ENCODE measurements at regions not wholly inside any gene's neighbourhood (a gene's known extent, or its start where the extent isn't known, plus 50 kb on each side); places are given as distances from the start of the nearest gene placed in this dataset.
"Not testable (repeated sequence)": the region's sequence is repeated elsewhere in the genome, so short reads cannot be mapped to it uniquely, and the experiment has no call there.

GRCh38 chr14:43587183-43587582, 919.9 kb downstream of the FSCB start:
- FAIRE-seq (no peak), DNase-seq (ENCODE audit: low read depth) (no peak)
- Histone ChIP-seq H3K36me3 (ENCODE audit: control insufficient read depth, insufficient read depth, low read length) (no peaks in the 10 kb centered on the region), H3K27me3 (ENCODE audit: control insufficient read depth, insufficient read depth, low read length) (no peaks in the 10 kb centered on the region), H3K4me3 (ENCODE audit: low read depth, low read length) (no peak overlapping the region)
- TF ChIP-seq CTCF (IDR thresholded peaks at IDR 0.05; ENCODE audit: insufficient read depth, low read length, severe bottlenecking), result no peak

GRCh38 chr14:43579671-43580070, 927.4 kb downstream of the FSCB start:
- H3K36me3 ChIP-seq (ENCODE audit: control insufficient read depth, insufficient read depth, low read length), result no peaks in the 10 kb centered on the region
- H3K4me3 ChIP-seq (ENCODE audit: low read depth, low read length), result no peak overlapping the region
- TF ChIP-seq CTCF (IDR thresholded peaks at IDR 0.05; ENCODE audit: insufficient read depth, low read length, severe bottlenecking), result no peak
- FAIRE-seq (no peak), DNase-seq (ENCODE audit: low read depth) (no peak)
- H3K27me3 ChIP-seq (ENCODE audit: control insufficient read depth, insufficient read depth, low read length), result no peaks in the 10 kb centered on the region

- TF ChIP-seq CTCF (IDR thresholded peaks at IDR 0.05; ENCODE audit: insufficient read depth, low read length, severe bottlenecking), result no peak
- Histone ChIP-seq H3K4me3 (ENCODE audit: low read depth, low read length) (no peak overlapping the region), H3K36me3 (ENCODE audit: control insufficient read depth, insufficient read depth, low read length) (no peaks in the 10 kb centered on the region), H3K27me3 (ENCODE audit: control insufficient read depth, insufficient read depth, low read length) (no peaks in the 10 kb centered on the region)
- DNase-seq (ENCODE audit: low read depth) (no peak), FAIRE-seq (no peak)
These were observed 939.1 kb downstream of the FSCB start for GRCh38 chr14:43568022-43568421.

- FAIRE-seq, result no peak
- Histone ChIP-seq H3K4me3 (ENCODE audit: low read depth, low read length) (no peak overlapping the region), H3K36me3 (ENCODE audit: control insufficient read depth, insufficient read depth, low read length) (no peaks in the 10 kb centered on the region), H3K27me3 (ENCODE audit: control insufficient read depth, insufficient read depth, low read length) (no peaks in the 10 kb centered on the region)
- DNase-seq (ENCODE audit: low read depth), result no peak
- TF ChIP-seq CTCF (IDR thresholded peaks at IDR 0.05; ENCODE audit: insufficient read depth, low read length, severe bottlenecking), result no peak
These were observed 958.7 kb downstream of the FSCB start for GRCh38 chr14:43548368-43548767.

GRCh38 chr14:43547596-43547995, 959.5 kb downstream of the FSCB start:
- not testable (repeated sequence) for FAIRE-seq; H3K36me3 ChIP-seq (ENCODE audit: control insufficient read depth, insufficient read depth, low read length); H3K27me3 ChIP-seq (ENCODE audit: control insufficient read depth, insufficient read depth, low read length); DNase-seq (ENCODE audit: low read depth); H3K4me3 ChIP-seq (ENCODE audit: low read depth, low read length)

- H3K36me3 ChIP-seq (ENCODE audit: control insufficient read depth, insufficient read depth, low read length), result no peaks in the 10 kb centered on the region
- TF ChIP-seq CTCF (IDR thresholded peaks at IDR 0.05; ENCODE audit: insufficient read depth, low read length, severe bottlenecking), result no peak
- H3K27me3 ChIP-seq (ENCODE audit: control insufficient read depth, insufficient read depth, low read length), result no peaks in the 10 kb centered on the region
- FAIRE-seq (no peak), DNase-seq (ENCODE audit: low read depth) (no peak)
- H3K4me3 ChIP-seq (ENCODE audit: low read depth, low read length), result no peak overlapping the region
These were observed 965.7 kb downstream of the FSCB start for GRCh38 chr14:43541356-43541755.
